Tibial artery (tissue), 4 donors: ENCODE measurements at regions not wholly inside any gene's neighbourhood (a gene's known extent, or its start where the extent isn't known, plus 50 kb on each side); places are given as distances from the start of the nearest gene placed in this dataset.
"Not testable (repeated sequence)": the region's sequence is repeated elsewhere in the genome, so short reads cannot be mapped to it uniquely, and the experiment has no call there.

Experiments used
- DNase-seq, 2 donors: peaks; one replicate each; pipeline ENCODE4 v3.0.0-alpha.2; 2019
- H3K27ac ChIP-seq, 2 donors: fragments of 200-600 bp; sonication (generic) in 1 of 2; 1 replicate in 1 of 2; 2 replicates in 1 of 2; pipeline ENCODE4 v1.5.1; 2018 to 2019; ENCODE audit warnings: mild to moderate bottlenecking in 1 of 2
- H3K27me3 ChIP-seq, 2 donors: fragments of 200-600 bp; sonication (generic) in 1 of 2; one replicate each; pipeline versions ENCODE4 v1.5.1 to v1.6.0; 2016 to 2019
- H3K36me3 ChIP-seq, 3 donors: fragments of 200-600 bp; sonication (generic) in 2 of 3; one replicate each; pipeline ENCODE4 v1.5.1; 2016 to 2019; ENCODE audit warnings: mild to moderate bottlenecking in 2 of 3
- H3K4me1 ChIP-seq, 4 donors: fragments of 200-600 bp; sonication (generic) in 2 of 4; 1 replicate in 3 of 4; 2 replicates in 1 of 4; pipeline ENCODE4 v1.5.1; 2016 to 2019
- H3K4me3 ChIP-seq, 2 donors: fragments of 200-600 bp; sonication (generic) in 1 of 2; 1 replicate in 1 of 2; 2 replicates in 1 of 2; pipeline ENCODE4 v1.5.1; 2018 to 2019; ENCODE audit warnings: mild to moderate bottlenecking in 2 of 2
- H3K9me3 ChIP-seq, 3 donors: fragments of 200-600 bp; sonication (generic) in 1 of 3; one replicate each; pipeline ENCODE4 v1.5.1; 2016 to 2019
- intact Hi-C: fragments of 100-400 bp; cut with DNase I; formaldehyde crosslinking; loops from one replicate; pipeline ENCODE4 v1.15.0; 2023; ENCODE audit warnings: low total_unique reads
- TF ChIP-seq, protein P1 (sequence below), 2 experiments: fragments of 200-600 bp in 1 of 2; fragments of 450-650 bp in 1 of 2; IDR thresholded peaks; one replicate each; pipeline ENCODE4 v1.5.1; 2017 to 2019; ENCODE audit warnings: antibody characterized with exemption in 2 of 2, mild to moderate bottlenecking in 1 of 2, moderate library complexity in 1 of 2

DNA sequence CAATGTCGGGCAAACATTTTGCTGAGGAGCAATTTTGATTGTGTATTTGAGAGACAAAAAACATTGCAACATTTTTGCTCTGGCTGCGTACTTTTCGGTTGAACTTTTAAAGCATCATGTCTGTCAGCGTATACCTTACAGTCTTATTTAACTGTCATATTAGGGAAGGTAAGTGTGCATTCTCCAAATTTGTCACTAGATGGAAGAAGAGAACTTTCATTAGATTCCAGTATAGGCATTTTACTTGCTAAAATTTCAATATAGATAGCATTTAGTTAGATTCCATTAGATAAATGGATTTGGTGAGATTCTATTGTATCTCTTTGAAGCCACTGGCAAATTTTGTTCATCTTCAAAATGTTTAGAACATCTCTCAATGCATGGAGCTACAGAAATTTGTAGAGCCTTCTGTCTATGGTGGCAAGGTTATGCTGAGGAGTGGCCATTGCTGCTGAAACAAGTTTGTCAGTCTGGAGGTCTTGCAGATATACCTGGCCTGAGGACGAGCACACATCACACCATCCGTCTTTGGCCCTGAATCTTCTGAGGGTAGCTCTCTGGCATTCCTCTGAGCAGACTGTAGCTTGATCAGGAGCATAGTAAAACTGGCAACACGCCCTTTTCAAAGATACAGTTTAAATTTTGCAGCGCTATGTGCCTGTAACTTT, 437.5 kb upstream of the MBL2 start:
- TF ChIP-seq, protein P1, sequence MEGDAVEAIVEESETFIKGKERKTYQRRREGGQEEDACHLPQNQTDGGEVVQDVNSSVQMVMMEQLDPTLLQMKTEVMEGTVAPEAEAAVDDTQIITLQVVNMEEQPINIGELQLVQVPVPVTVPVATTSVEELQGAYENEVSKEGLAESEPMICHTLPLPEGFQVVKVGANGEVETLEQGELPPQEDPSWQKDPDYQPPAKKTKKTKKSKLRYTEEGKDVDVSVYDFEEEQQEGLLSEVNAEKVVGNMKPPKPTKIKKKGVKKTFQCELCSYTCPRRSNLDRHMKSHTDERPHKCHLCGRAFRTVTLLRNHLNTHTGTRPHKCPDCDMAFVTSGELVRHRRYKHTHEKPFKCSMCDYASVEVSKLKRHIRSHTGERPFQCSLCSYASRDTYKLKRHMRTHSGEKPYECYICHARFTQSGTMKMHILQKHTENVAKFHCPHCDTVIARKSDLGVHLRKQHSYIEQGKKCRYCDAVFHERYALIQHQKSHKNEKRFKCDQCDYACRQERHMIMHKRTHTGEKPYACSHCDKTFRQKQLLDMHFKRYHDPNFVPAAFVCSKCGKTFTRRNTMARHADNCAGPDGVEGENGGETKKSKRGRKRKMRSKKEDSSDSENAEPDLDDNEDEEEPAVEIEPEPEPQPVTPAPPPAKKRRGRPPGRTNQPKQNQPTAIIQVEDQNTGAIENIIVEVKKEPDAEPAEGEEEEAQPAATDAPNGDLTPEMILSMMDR (IDR thresholded peaks at IDR 0.05) = no peak
- Histone ChIP-seq H3K4me3 (no peak overlapping the region), H3K27ac (no peak overlapping the region), H3K4me1 (no peaks in the 10 kb centered on the region), H3K27me3 (no peaks in the 10 kb centered on the region), H3K9me3 (no peaks in the 10 kb centered on the region), H3K36me3 (no peaks in the 10 kb centered on the region)
- no peak for DNase-seq
- intact Hi-C loops = no loop called here

DNA sequence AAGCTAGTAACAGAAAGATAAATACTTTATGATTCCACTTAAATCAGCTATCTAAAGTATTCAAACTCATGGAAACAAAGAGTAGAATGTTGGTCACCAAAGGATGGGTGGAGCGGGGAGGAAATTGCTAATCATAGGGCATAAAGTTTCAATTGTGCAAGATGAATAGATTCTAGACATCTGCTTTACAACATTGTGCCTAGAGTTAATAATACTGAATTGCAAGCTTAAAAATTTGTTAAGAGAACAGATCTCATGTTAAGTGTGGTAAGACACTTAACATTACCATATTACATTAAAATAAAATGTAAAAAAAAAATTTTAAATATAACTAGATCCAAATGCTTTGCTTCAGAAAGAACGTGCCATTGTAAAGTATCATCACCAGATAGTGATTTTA, 411.1 kb upstream of the MBL2 start:
- H3K27ac ChIP-seq = no peak overlapping the region
- TF ChIP-seq, protein P1 (IDR thresholded peaks at IDR 0.05) = no peak
- H3K27me3 ChIP-seq = no peaks in the 10 kb centered on the region
- H3K9me3 ChIP-seq = no peaks in the 10 kb centered on the region
- no peaks in the 10 kb centered on the region for H3K4me1 ChIP-seq
- no peaks in the 10 kb centered on the region for H3K36me3 ChIP-seq
- DNase-seq = no peak
- no peak overlapping the region for H3K4me3 ChIP-seq
- intact Hi-C loops = no loop called here

DNA sequence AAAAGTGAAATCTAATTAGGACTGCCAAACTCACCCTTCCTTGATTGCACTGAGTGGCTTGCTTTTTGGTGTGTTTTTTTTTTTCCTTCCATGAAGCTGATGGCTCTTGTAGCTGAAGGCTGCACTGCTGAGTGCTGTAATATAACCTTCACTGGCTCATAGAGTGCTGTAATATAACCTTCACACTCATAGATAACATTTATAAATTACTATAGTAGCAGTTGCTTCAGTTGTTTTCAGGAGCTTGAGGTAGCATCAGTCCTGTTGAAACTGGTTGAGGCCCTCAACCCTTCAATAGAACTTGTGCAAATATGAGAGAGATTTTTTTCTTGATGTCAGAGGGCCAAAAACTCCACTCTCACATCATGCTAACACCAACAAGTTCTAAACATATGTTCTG, 404.9 kb upstream of the MBL2 start:
- Histone ChIP-seq H3K27ac (no peak overlapping the region), H3K4me1 (no peaks in the 10 kb centered on the region), H3K4me3 (no peak overlapping the region), H3K9me3 (no peaks in the 10 kb centered on the region), H3K36me3 (no peaks in the 10 kb centered on the region), H3K27me3 (no peaks in the 10 kb centered on the region)
- DNase-seq = no peak
- TF ChIP-seq, protein P1 (IDR thresholded peaks at IDR 0.05) = no peak
- intact Hi-C loops = no loop called here

DNA sequence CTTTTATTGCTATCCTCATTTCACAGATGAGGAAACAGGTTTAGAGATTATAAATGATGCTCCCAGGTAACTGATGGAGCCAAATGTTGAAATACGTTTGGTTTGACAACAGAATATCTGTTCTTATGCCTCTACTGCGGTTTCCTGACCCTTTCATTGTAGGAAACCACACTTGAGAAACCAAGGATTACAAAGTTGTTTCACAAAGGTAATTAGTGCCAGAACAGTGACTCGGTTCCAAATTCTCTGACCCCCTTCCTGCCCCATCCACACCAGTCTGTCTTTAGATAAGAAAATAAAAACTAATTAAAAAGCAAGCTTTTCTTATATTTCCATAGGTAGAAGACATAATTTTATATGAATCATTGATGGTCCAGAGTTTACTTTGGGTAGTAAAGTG, 393.7 kb upstream of the MBL2 start:
- Histone ChIP-seq H3K36me3 (no peaks in the 10 kb centered on the region), H3K27me3 (no peaks in the 10 kb centered on the region), H3K27ac (no peak overlapping the region), H3K4me1 (no peaks in the 10 kb centered on the region), H3K4me3 (no peak overlapping the region), H3K9me3 (no peaks in the 10 kb centered on the region)
- intact Hi-C loops = no loop called here
- DNase-seq = no peak
- TF ChIP-seq, protein P1 (IDR thresholded peaks at IDR 0.05) = no peak

DNA sequence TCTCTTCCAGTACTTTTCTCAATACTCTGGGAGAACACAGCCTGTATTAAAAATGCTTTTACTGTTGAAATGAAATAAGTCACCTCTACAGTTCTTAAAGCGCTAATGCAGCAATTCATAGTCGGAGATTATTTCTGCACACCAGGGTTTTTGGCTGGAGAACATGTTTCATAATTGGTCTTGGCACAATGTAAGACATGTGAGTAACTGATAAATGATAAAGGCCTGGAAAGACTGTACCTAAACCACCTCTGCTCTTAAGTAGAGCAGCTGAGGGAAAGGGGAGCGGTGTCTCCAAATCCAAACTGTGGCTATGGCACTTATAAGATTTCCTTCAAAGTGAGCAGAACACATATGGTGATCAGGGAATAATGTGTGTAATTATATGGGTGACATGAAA, 390.3 kb upstream of the MBL2 start:
- DNase-seq = no peak
- H3K27ac ChIP-seq = no peak overlapping the region
- H3K27me3 ChIP-seq = no peaks in the 10 kb centered on the region
- TF ChIP-seq, protein P1 (IDR thresholded peaks at IDR 0.05) = no peak
- intact Hi-C loops = no loop called here
- H3K36me3 ChIP-seq = no peaks in the 10 kb centered on the region
- H3K4me3 ChIP-seq = no peak overlapping the region
- no peaks in the 10 kb centered on the region for H3K4me1 ChIP-seq
- H3K9me3 ChIP-seq = no peaks in the 10 kb centered on the region

DNA sequence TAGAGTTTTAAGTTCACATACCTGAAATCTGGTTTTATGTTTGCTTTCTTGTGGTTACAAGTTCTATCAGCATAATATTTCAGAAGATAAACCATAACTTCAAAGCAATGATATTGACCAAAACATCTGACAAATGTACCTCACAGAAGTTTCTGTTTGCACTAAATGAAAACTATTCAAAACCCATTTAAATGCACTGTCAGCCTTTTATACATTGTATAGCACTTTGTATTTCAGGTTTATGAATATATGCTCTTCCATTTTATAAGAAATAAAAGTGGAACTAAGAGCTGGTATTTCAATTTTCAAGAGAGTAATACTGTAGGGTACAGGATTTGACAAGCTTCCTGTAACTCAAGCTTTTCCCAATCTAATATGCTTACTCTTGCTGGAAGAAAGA, 388.6 kb upstream of the MBL2 start:
- H3K36me3 ChIP-seq = no peaks in the 10 kb centered on the region
- DNase-seq = no peak
- intact Hi-C loops = no loop called here
- TF ChIP-seq, protein P1 (IDR thresholded peaks at IDR 0.05) = no peak
- H3K9me3 ChIP-seq = no peaks in the 10 kb centered on the region
- H3K4me1 ChIP-seq = no peaks in the 10 kb centered on the region
- H3K27me3 ChIP-seq = no peaks in the 10 kb centered on the region
- H3K27ac ChIP-seq = no peak overlapping the region
- no peak overlapping the region for H3K4me3 ChIP-seq

DNA sequence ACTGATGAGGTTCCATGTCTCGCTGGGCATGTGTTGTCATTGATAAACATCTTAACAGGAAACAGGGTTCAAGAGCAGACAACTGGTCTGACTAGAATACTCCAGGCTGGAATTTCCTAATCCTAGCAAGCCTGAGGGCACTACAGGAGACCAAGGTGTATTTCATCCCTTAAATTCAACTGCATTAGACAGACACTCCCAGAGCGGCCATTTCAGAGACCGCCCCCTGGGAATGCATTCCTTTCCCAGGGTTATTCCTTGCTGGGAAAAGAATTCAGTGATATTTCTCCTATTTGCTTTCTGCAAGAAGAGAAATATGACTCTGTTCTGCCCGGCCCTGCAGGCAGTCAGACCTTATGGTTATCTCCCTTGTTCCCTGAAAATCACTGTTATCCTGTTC, 383.1 kb upstream of the MBL2 start:
- H3K27me3 ChIP-seq, H3K4me3 ChIP-seq, H3K27ac ChIP-seq, H3K36me3 ChIP-seq, DNase-seq, H3K9me3 ChIP-seq, H3K4me1 ChIP-seq, intact Hi-C loops: not testable (repeated sequence)
